NCI-H146 treated with DMSO at 0.1 percent for 48 hours (cell line): ENCODE measurements at regions not wholly inside any gene's neighbourhood (a gene's known extent, or its start where the extent isn't known, plus 50 kb on each side); places are given as distances from the start of the nearest gene placed in this dataset.

ENCODE experiments used
- DNase-seq: peaks from one replicate; lab custom pipeline; 2025; ENCODE audit not compliant: unreplicated experiment; lab: John Stamatoyannopoulos, UW

DNA sequence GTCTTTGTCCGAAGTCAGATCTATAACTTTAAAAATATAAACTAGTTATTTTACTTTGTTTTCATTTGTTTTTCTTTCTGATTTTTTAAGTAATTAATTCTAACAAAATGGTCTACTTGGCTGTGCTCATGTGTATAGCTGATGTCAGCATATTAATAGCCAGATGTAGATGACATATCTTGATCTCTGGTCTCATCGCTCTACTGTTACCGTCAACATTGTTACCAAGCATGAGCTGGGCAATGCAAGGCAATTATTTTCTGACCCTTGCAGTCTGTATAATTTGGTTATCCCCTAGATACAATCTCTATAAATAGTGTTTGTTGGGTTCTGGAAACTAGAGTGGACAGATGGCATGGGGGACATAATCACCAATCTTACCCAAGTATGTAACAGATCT lies 151.6 kb upstream of the PTPRK start:
- DNase-seq: no peak

GRCh38 chr6:128667339-128667858 lies 147.0 kb upstream of the PTPRK start:
- DNase-seq: no peak

GRCh38 chr6:128666405-128666804 lies 146.0 kb upstream of the PTPRK start:
- no peak for DNase-seq

- no peak for DNase-seq
These were observed 142.8 kb upstream of the PTPRK start for GRCh38 chr6:128663238-128663637.

DNA sequence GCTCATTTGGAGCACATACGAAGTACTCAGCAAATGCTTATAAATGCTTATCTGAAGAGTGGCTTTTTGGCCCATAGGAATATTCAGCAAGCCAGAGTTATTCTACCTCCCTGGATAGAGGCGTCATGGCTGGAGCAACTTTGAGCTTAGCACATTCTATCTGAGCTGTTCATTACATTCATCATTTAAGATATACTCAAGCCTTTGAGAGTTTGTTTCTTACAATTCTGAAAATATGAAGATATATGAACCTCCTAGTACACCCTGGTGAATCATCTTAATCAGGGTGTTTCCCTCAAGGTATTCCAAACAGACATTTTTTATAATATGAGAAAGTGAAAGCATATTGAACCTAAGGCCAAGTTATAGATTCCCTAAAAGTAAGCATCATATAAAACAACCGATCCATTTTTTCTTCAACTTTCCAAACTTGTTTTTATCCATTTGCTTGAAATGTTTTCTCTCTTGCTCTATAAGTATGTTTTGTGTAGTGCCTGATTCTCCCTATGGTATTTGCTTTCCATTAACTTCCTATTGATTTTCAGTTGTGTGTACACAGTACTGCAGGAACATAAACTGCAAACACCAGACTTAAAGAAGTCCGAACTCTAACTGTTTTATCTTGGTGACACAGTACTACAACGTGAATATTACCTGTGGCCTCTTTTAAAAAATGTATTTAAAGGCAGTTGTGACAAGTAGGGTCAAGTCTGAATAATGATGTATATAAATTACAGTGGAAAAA lies 139.7 kb upstream of the PTPRK start:
- peak; percentile 28 for DNase-seq

DNA sequence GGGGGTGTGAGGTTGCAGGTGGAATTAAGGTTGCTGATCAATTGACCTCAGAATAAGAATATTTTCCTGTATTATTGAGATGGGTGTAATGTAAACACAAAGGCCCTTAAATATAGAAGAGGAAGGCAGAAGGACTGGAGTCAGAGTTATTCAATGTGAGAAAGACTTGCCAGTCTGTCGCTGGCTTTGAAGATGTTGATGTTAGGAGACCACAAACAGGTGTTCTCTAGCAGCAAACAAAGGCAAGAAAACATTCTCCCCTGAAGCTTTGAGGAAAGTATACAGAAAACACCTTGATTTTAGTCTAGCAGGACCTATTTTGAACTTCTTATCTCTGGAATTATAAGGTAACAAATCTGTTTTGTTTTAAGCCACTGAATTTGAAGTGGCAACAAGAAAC lies 138.9 kb upstream of the PTPRK start:
- no peak for DNase-seq

DNA sequence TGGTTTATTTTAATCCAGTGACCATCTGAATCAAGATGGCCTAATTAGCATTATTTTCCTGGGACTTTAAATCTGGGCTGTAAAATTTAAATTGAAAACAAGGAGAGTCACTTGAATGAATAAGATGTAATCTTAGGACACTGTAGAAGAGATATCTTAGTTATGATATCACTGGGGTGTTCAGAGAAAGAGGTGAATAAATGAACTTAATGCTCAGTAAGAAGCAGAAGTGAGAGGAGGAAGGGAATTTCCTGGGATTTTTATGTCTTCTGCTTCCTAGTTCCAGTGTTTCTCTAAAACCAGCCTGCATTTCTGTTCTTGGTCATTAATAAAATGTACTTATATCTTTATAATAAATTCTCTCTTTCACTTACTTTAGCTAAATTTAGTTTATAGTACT lies 136.8 kb upstream of the PTPRK start:
- no peak for DNase-seq

DNA sequence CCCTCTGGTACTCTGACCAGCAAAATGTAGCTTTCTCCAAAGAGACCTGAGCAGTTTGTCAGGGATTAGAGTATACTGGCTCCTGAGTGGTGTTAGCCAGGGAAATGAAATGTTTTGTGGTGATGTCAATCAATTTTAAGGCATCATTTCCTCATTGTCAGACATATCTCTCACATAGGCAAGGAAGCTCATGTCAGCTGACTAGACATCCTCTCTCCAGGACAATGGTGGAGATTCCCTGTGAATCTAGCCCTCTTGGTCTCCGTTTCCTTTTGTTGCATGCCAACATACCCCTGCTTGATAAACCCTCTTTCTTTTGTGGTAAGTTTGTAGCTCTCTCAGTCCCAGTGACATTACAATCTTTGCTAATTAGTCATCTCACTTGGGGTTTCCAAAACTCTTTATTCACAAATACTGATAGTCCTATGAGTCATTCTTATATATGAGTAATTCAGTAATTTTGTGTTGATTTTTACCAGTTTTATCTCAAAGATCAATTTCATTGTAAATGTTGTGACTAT lies 135.6 kb upstream of the PTPRK start:
- no peak for DNase-seq

GRCh38 chr6:128648022-128648598 lies 127.7 kb upstream of the PTPRK start:
- no peak for DNase-seq

DNA sequence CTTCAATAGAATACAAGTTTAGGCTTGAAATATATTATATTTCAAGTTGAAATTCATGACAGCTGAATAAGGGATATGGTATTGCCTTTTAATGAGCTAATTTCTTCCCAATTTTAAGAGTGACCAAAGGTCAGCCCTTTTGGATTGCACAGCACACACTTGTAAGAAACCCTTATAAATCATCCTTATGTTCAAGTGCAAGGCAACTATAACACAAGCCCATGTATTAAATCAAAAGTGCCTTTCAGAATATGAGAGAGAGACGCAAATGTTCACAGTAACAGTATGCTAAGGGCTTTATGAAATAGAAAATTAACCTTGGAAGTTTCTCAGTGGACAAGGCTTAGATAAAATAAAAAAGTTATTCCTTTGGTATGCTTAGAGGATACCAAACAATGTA lies 121.7 kb upstream of the PTPRK start:
- no peak for DNase-seq

DNA sequence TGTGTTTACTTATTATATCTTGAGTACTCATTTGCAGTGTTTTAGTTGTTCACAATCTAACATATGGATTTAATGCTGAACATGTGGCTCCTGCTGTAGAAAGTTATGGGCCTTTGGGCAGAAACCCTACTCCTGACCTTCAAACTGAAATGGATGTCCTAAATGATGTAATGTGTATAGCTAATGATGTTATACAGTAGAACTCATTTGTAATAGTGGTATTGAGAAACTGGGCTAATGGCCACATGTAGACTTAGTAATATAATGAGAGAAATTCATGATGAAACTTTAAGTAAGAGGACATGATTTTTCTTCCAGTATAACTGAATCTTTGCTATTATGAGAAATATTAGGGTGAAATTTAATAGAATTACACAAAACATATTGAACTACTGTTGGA lies 121.3 kb upstream of the PTPRK start:
- no peak for DNase-seq

DNA sequence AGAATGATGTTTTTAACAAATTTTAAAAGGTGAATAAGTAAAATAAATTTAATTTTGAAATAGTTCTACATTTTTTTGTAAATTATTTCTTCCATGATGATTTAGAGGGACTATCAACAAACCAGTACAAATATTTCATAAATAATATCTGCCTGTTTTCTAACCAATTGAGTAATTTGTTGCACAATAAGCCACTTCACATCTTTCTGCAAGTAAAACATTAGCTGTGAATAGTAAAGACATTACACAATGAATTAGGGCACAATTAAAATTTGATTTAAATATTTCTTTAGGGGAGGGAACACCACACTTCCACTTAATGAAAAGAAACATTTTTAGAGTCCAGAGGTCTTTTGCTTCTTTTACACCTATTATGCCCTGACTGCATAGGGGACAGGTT lies 118.4 kb upstream of the PTPRK start:
- DNase-seq: no peak

- DNase-seq: no peak
These were observed 114.8 kb upstream of the PTPRK start for GRCh38 chr6:128635219-128635618.

DNA sequence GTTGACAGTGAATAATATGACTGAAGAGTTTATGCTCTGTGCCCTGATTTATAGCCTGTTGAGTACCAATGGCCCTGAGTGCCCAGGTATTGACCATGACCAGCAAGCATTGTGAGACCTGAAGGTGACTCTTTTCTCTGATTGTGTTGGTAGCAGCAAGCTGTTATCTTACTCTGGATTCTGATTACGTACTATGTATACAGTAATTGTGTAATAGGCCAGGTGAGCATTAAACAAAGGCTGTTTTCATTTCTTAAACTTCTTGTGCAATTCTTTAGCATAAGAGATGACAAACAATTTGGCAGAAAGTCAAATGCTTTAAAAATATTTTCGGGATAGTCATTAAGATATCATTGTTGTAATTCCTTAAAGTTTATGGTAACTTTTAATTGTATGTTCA lies 111.7 kb upstream of the PTPRK start:
- DNase-seq: no peak

- no peak for DNase-seq
These were observed 110.6 kb upstream of the PTPRK start for GRCh38 chr6:128631031-128631430.

GRCh38 chr6:128630213-128630612 lies 109.8 kb upstream of the PTPRK start:
- DNase-seq: no peak

GRCh38 chr6:128617285-128617684 lies 96.9 kb upstream of the PTPRK start:
- DNase-seq: no peak

DNA sequence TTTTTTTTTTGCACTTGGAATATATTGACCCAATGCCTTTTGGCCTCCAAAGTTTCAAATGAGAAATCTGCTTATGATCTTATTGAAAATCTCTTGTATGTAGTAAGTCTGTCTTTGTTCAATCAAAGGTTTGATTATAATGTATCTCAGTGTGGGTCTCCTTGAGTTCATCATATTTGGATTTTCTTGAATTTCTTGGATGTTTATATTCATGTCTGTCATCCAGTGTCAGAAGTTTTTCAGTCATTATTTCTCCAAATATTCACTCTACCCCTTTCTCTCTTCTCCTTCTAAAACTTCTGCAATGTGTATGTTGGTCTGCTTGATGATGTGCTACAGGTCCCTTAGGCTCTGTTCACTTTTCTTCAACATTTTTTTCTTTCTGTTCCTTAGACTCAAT lies 95.9 kb upstream of the PTPRK start:
- no peak for DNase-seq

DNA sequence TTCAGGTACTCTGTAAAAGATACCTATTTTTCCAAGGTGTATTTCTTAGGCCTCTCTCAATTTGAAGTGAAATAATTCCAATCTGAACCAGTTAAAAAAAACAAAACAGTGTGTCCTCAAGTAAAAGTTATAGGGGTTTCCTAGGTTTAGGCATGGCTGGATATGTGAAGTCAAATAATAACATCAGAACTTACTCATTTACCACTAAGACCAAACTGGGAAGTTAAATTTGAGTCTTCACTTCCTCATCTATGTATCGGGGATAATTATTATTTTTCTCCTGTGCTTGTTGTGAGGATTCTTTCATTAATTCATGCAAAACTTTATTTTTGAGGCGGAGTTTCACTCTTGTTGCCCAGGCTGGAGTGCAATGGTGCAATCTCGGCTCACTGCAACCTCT lies 86.2 kb upstream of the PTPRK start:
- DNase-seq: no peak

DNA sequence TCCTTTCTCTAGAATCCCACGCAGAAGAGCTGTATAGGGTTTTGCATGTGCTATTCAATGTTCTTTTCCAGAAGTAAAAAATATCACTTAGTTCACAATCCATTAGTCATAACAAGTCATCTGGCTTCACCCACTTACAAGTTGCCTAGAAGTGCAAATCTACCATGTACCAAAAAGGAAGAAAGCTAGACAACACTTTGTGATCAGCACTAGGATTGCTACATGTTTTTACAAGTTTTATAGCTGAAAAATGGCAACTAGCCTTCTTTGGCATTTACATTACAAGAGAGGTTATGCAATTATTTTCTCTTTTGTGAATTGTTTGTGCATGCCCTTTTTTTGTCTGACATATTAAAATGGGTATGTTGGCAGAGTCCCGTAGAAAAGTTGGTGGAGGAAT lies 85.6 kb upstream of the PTPRK start:
- no peak for DNase-seq

- peak; percentile 82 for DNase-seq
These were observed 80.7 kb upstream of the PTPRK start for GRCh38 chr6:128601060-128601459.

GRCh38 chr6:128600397-128600951 lies 80.1 kb upstream of the PTPRK start:
- DNase-seq: peak; percentile 90
